Activated naive CD4-positive, alpha-beta T cell treated with anti-CD3 and anti-CD28 coated beads for 36 hours (primary cell): ENCODE measurements at regions not wholly inside any gene's neighbourhood (a gene's known extent, or its start where the extent isn't known, plus 50 kb on each side); places are given as distances from the start of the nearest gene placed in this dataset.
"Not testable (repeated sequence)": the region's sequence is repeated elsewhere in the genome, so short reads cannot be mapped to it uniquely, and the experiment has no call there.

Experiments
- CTCF ChIA-PET: fragments of 350-600 bp; sonication (Branson Sonifier 250); formaldehyde crosslinking; loops from one replicate; lab custom pipeline; 2021; ENCODE audit warnings: antibody characterized with exemption; lab: Charles Lee
- DNase-seq: peaks from one replicate; pipeline ENCODE4 v3.0.0-alpha.2; 2020
- H3K27ac Mint-ChIP-seq: one replicate; pipeline ENCODE4 v1.8.0; 2021; ENCODE audit warnings: mild to moderate bottlenecking, mixed read lengths
- H3K27me3 Mint-ChIP-seq: one replicate; pipeline ENCODE4 v1.8.0; 2021; ENCODE audit warnings: low read depth, mixed read lengths
- H3K36me3 Mint-ChIP-seq: one replicate; pipeline ENCODE4 v1.8.0; 2021; ENCODE audit warnings: low read depth, mixed read lengths
- H3K4me1 Mint-ChIP-seq: one replicate; pipeline ENCODE4 v1.8.0; 2021; ENCODE audit warnings: low read depth, mixed read lengths
- H3K4me3 Mint-ChIP-seq: one replicate; pipeline ENCODE4 v1.8.0; 2021; ENCODE audit warnings: mild to moderate bottlenecking, moderate library complexity, mixed read lengths
- H3K9me3 Mint-ChIP-seq: one replicate; pipeline ENCODE4 v1.8.0; 2021; ENCODE audit warnings: mixed read lengths
- intact Hi-C: fragments of 100-400 bp; cut with micrococcal nuclease; formaldehyde crosslinking; loops from one replicate; pipeline ENCODE4 v1.15.1; 2023

DNA sequence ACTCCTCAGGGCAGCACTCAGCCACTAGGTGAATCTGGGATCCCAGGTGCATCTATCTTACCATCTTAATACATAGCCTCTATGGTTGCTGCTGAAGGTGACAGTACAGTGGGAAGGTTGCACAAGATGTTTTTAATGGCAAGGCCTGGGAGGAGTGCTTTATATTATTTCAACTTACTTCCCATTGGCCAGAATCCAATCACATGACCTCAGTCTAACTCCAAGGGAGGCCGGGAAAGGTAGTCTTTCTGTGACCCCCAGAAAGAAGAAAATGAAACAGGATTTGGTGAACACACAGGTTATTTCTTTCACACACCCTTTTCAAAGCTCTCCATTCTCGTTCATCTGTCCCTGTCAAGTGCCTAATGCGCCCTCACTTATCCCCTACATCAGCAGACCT is 189.1 kb upstream of the ATP6AP2 start:
- CTCF ChIA-PET = no interaction called here
- Mint-ChIP-seq H3K4me3 (no peak overlapping the region), H3K27ac (no peak overlapping the region), H3K36me3 (no peaks in the 10 kb centered on the region), H3K27me3 (no peaks in the 10 kb centered on the region), H3K4me1 (no peaks in the 10 kb centered on the region), H3K9me3 (peaks cover under 1% of the 10 kb centered on the region)
- intact Hi-C loops = no loop called here
- DNase-seq = no peak

DNA sequence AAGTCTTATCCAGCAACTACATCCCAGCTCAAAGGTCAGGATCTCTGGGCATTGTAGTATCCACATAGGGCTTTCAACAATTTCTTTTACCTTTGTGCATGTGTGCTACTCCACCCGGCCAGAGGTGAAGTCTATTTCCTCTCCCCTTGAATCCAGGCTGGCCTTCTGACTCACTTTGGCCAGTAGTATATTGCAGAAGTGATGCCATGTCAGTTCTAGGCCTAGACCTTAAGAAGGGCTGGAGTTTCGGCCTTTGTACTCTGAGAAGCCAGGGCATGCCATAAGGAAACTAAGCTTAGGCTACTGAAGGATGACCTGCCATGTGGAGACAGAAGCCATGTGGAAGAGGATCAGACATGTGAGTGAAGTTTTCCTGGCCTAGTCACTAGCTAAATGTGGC is 191.2 kb upstream of the ATP6AP2 start:
- H3K9me3 Mint-ChIP-seq = no peaks in the 10 kb centered on the region
- no peak overlapping the region for H3K27ac Mint-ChIP-seq
- no peaks in the 10 kb centered on the region for H3K4me1 Mint-ChIP-seq
- no peaks in the 10 kb centered on the region for H3K27me3 Mint-ChIP-seq
- CTCF ChIA-PET = no interaction called here
- DNase-seq = no peak
- no peak overlapping the region for H3K4me3 Mint-ChIP-seq
- intact Hi-C loops = no loop called here
- H3K36me3 Mint-ChIP-seq = no peaks in the 10 kb centered on the region

DNA sequence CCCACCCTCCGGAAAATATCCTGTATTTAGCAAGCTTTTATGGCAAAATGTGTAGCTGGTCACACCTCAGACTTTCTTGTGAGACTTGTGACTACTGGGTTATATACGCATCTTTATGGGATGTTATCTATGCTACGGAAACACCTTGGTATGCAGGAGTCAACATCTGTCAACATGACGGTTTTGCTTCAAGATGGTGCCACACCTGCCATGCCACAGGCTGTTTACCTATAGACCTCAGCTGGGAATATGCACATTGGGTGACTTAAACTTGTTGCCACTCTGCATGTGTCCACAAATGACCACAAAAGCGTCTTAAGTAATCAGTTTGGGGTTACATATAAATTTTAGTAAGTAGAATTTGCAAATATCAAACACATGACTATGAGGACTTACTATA is 192.3 kb upstream of the ATP6AP2 start:
- intact Hi-C loops = no loop called here
- Mint-ChIP-seq H3K4me1 (no peaks in the 10 kb centered on the region), H3K27me3 (no peaks in the 10 kb centered on the region), H3K36me3 (no peaks in the 10 kb centered on the region), H3K27ac (no peak overlapping the region), H3K9me3 (no peaks in the 10 kb centered on the region), H3K4me3 (no peak overlapping the region)
- no peak for DNase-seq
- CTCF ChIA-PET = no interaction called here

DNA sequence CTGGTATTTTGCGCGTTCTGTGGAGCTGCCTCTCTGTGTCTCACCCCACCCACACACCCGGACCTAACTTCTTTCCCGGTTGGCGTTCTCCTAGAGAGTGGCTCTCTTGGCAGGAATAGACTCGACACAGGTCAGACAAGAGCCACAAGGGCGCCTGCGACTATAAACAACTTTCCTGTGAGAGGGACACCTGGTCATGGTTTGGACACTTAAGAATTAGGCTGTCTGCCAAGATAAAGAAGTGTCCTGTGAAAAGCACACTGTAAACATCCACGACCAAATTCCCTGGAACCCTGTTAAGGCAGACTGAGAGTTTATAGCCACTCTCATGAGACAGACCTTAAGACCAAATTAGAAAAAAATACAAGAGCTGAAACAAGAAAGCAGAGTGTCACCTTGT is 192.9 kb upstream of the ATP6AP2 start:
- H3K4me1 Mint-ChIP-seq, intact Hi-C loops, H3K9me3 Mint-ChIP-seq, H3K27me3 Mint-ChIP-seq, DNase-seq, H3K4me3 Mint-ChIP-seq, H3K36me3 Mint-ChIP-seq, H3K27ac Mint-ChIP-seq, CTCF ChIA-PET: not testable (repeated sequence)

DNA sequence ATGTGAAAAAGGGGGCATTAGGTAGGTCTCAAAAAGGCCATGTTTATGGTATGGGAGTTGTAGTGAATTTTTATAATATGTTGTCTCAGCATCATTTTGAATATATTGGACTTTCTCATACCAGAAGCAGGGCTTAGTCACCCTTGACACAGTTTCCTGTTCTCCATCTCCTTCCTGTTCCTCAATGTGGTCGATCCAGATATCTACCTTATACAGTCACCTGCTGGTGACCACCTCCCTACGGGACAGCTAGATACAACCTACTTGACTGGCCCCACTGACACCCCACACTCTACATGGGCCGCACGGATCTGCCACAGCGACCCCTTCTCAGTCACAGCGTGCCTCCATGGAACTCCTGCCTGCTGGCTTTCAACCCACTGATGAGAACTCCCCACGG is 193.5 kb upstream of the ATP6AP2 start:
- DNase-seq, H3K4me3 Mint-ChIP-seq, CTCF ChIA-PET, H3K27ac Mint-ChIP-seq, H3K36me3 Mint-ChIP-seq, H3K27me3 Mint-ChIP-seq, H3K9me3 Mint-ChIP-seq, H3K4me1 Mint-ChIP-seq, intact Hi-C loops: not testable (repeated sequence)

DNA sequence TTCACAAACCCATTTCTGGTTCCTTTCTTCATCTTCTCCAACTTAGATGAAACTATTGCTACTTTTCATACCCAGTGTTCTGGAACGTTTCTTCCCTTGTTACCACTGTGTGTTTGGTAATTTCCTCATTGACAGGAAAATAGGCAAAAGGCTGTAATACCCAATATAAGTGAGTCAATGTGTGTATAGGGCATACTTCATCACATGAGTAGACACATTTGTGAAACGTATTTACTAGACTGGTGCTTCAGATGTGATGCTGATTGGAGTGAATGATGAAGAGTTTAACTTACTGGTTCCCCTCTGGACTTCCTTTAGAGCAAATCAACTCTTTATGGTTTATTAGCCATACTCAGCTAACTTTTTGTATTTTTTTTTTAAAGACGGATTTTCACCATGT is 195.1 kb upstream of the ATP6AP2 start:
- CTCF ChIA-PET = no interaction called here

DNA sequence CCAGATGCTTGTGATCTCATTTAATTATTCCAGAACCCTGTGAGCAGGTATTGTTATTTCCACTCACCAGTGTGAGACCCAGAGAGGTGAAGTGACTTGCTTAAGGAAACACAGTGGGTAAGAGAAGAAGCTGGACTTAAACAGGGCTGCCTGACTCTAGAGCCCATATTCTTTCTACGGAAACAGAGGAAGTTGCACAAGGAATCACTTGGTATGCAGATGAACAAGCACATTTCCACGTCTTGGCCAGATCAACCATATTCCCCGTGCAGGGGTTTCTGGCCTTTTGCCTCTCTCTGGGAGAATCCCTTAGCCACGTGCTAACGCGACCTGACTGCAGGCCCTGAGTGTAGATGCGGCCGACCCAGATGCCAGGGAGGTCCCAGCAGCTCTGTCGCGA is 195.5 kb upstream of the ATP6AP2 start:
- Mint-ChIP-seq H3K9me3 (no peaks in the 10 kb centered on the region), H3K27me3 (no peaks in the 10 kb centered on the region), H3K27ac (no peak overlapping the region), H3K4me1 (no peaks in the 10 kb centered on the region), H3K36me3 (no peaks in the 10 kb centered on the region), H3K4me3 (no peak overlapping the region)
- CTCF ChIA-PET = no interaction called here
- intact Hi-C loops = no loop called here
- DNase-seq = no peak

More for the DNA sequence above, 195.1 kb upstream of the ATP6AP2 start:
- intact Hi-C loops = no loop called here
- no peaks in the 10 kb centered on the region for H3K36me3 Mint-ChIP-seq
- no peaks in the 10 kb centered on the region for H3K4me1 Mint-ChIP-seq
- no peak for DNase-seq
- H3K4me3 Mint-ChIP-seq = no peak overlapping the region
- no peaks in the 10 kb centered on the region for H3K9me3 Mint-ChIP-seq
- H3K27ac Mint-ChIP-seq = no peak overlapping the region
- no peaks in the 10 kb centered on the region for H3K27me3 Mint-ChIP-seq

DNA sequence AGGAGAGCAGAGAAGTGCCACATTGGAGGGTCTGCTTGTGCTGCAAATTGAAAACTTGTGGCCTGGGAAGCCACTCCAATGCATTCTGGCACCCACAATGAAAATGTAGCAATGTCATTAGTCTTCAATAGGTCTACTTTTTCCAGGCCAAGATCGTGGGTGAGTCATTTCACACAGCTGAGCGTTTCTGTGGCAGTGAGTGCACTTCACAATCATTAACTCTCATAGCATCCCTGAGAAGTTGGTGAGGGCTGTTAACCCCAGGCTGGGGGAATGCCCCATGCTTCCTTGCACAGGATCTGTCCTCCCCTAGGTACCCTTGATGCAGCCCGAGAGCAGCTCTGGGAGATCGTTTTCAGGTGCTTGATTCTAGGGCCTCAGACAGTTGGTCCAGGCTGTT is 196.8 kb upstream of the ATP6AP2 start:
- DNase-seq = peak; percentile 8

DNA sequence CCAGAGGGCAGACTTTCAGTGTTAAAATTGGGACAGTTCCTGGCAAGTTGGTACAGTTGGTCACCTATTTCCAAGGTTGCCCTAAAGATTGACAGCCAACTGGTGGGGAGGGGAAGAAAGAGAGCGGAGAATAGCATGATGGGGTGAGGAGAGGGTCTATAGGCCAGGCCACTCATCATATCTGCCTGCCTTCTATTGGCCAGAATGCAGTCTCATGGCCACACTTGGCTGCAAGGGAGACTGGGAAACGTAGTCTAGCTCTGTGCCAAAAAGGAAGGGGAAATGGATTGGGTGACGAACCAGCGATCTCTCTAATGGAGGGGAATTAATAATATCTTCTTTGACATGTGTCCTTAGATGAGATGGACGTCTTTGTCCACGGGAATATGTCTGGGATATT is 197.4 kb upstream of the ATP6AP2 start:
- no peaks in the 10 kb centered on the region for H3K9me3 Mint-ChIP-seq
- intact Hi-C loops = no loop called here
- H3K4me1 Mint-ChIP-seq = no peaks in the 10 kb centered on the region
- CTCF ChIA-PET = no interaction called here
- no peaks in the 10 kb centered on the region for H3K27me3 Mint-ChIP-seq
- no peak overlapping the region for H3K4me3 Mint-ChIP-seq
- no peak overlapping the region for H3K27ac Mint-ChIP-seq
- DNase-seq = no peak
- H3K36me3 Mint-ChIP-seq = no peaks in the 10 kb centered on the region

More for the DNA sequence above, 196.8 kb upstream of the ATP6AP2 start:
- Mint-ChIP-seq H3K4me3 (no peak overlapping the region), H3K27me3 (no peaks in the 10 kb centered on the region), H3K27ac (no peak overlapping the region), H3K36me3 (no peaks in the 10 kb centered on the region), H3K4me1 (no peaks in the 10 kb centered on the region), H3K9me3 (no peaks in the 10 kb centered on the region)
- intact Hi-C loops = no loop called here
- CTCF ChIA-PET = no interaction called here

DNA sequence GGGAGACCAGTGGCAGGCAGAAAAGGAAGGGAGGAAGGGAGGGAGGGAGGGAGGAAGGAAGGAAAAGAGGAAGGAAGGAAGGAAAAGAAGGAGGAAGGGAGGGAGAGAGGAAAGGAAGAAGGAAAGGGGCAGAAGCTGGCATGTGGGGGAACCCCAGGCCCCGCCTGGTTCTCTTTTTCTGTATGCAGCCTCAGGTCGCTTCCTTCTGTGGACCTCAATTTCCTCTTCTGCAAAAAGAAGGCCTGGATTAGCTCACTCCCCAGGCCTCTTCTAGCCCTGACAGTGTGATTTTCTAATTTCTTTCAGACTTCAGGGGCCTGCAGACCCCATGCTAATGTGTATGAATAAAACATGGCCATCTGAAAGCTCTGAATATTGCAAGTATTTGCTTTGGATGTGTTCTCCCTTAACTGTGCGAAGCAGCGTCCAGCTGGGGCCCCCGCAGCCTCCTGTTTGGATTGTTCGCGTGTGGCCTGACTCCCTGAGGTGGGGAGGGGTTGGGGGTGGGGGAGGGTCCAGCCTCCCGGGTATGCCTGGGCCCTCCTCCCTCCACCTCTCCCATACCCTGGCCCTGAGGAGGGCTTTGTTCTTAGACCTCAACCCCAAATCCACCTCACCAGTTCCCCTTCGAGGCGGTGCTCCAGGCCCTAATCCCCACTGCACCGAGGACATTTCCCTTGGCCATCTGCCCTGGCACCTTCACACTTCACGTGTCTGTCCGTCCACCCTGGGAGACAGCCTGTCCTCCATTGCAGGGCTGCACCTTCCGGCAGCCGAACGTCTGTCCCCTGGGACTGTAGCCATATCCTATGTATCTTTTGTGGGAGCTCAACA is 199.9 kb upstream of the ATP6AP2 start:
- no peaks in the 10 kb centered on the region for H3K27me3 Mint-ChIP-seq
- H3K36me3 Mint-ChIP-seq = no peaks in the 10 kb centered on the region
- no peak overlapping the region for H3K27ac Mint-ChIP-seq
- no peak for DNase-seq
- no peaks in the 10 kb centered on the region for H3K9me3 Mint-ChIP-seq
- intact Hi-C loops = no loop called here
- no peaks in the 10 kb centered on the region for H3K4me1 Mint-ChIP-seq
- H3K4me3 Mint-ChIP-seq = no peak overlapping the region
- CTCF ChIA-PET = no interaction called here

DNA sequence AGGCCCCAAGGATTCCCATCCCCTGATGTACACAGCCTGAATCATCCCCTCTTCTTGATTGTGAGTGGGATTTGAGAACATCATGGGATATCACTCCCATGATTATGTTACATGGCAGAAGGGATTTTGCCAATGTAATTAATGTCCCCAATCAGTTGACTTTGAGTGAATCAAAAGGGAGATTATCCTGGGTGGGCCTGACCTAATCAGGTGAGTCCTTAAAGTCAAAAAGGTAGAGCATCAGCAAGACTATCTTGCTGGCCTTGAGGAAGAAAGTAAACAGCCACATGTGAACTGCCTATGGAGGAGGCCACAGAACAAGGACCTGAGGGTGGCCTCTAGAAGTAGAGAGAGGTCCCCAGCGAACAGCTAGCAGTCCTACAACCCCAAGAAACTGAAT is 203.1 kb upstream of the ATP6AP2 start:
- no peak overlapping the region for H3K4me3 Mint-ChIP-seq
- no peak for DNase-seq
- intact Hi-C loops = no loop called here
- no peaks in the 10 kb centered on the region for H3K27me3 Mint-ChIP-seq
- no peak overlapping the region for H3K27ac Mint-ChIP-seq
- H3K36me3 Mint-ChIP-seq = no peaks in the 10 kb centered on the region
- CTCF ChIA-PET = no interaction called here
- no peaks in the 10 kb centered on the region for H3K4me1 Mint-ChIP-seq
- H3K9me3 Mint-ChIP-seq = no peaks in the 10 kb centered on the region

DNA sequence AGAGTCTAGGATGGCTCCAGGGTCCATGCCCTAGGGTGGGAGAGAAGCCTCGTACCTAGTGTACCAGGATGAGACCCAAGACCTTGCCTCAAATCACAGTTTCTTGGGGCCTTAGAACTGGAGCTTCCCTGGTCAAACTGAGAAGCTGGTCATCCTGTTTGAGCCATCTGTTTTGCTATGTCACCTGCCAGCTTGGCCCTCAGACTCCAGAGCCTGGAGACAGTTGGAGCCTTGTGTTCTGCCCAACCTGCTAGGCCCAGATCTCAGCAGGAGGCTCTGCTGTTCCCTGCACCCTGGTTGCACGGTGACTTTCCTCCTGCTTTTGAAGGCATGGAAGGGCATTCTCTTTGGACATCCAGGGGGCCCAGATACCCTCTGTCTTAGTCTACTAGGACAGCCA is 206.3 kb upstream of the ATP6AP2 start:
- no peaks in the 10 kb centered on the region for H3K9me3 Mint-ChIP-seq
- intact Hi-C loops = no loop called here
- no peaks in the 10 kb centered on the region for H3K36me3 Mint-ChIP-seq
- no peaks in the 10 kb centered on the region for H3K4me1 Mint-ChIP-seq
- H3K4me3 Mint-ChIP-seq = no peak overlapping the region
- CTCF ChIA-PET = no interaction called here
- H3K27ac Mint-ChIP-seq = no peak overlapping the region
- H3K27me3 Mint-ChIP-seq = no peaks in the 10 kb centered on the region
- no peak for DNase-seq

DNA sequence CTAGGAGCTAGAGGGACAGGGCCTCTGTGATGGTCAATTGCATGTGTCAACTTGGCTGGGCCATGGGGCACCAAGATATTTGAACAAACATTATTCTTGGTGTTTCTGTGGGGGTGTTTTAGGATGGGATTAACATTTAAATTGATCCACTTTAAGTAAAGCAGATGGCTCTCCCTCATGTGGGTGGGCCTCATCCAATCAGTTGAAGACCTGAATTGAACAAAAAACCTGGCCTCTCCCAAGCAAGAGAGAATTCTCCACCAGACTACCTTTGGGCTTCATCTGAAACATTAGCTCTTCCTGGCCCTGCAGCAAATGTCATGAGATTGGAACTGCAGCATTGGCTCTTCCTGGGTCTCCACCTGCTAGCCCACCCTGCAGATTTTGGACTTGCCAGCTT is 207.1 kb upstream of the ATP6AP2 start:
- Mint-ChIP-seq H3K36me3 (no peaks in the 10 kb centered on the region), H3K4me1 (no peaks in the 10 kb centered on the region), H3K27ac (no peak overlapping the region), H3K27me3 (no peaks in the 10 kb centered on the region), H3K9me3 (no peaks in the 10 kb centered on the region), H3K4me3 (no peak overlapping the region)
- DNase-seq = no peak
- intact Hi-C loops = no loop called here
- CTCF ChIA-PET = no interaction called here
